ENCODE measurements at regions not wholly inside any gene's neighbourhood (a gene's known extent, or its start where the extent isn't known, plus 50 kb on each side); places are given as distances from the start of the nearest gene placed in this dataset.
"Not testable (repeated sequence)": the region's sequence is repeated elsewhere in the genome, so short reads cannot be mapped to it uniquely, and the experiment has no call there.

DNA sequence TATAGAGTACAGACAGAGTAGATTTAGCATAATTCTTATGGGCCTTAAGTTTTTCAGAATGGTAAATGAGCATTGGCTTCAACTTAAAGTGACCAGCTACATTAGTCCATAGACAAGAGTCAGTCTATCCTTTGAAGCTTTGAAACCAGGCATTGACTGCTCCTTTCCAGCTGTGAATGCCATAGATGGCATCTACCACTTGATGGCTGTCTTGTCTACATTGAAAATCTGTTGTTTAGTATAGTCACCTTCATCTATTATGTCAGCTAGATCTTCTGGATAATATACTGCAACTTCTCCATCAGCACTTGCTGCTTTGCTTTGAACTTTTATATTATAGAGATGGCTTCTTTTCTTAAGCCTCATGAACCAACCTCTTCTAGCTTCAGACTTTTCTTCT, 146.1 kb upstream of the FOLH1 start:
- TF ChIP-seq POLR2AphosphoS5, POLR2A, POU2F2 (IDR thresholded peaks at IDR 0.05; ENCODE audit: low read depth, low read length): not testable (repeated sequence)
